Thyroid gland (tissue), 4 donors: ENCODE measurements at regions not wholly inside any gene's neighbourhood (a gene's known extent, or its start where the extent isn't known, plus 50 kb on each side); places are given as distances from the start of the nearest gene placed in this dataset.

Experiments
- DNase-seq, 2 donors: peaks; one replicate each; pipeline ENCODE4 v3.0.0-alpha.2; 2019
- H3K27ac ChIP-seq, 3 donors: fragments of 200-600 bp; sonication (generic); 1 replicate in 2 of 3; 2 replicates in 1 of 3; pipeline ENCODE4 v1.5.1; 2016 to 2019; ENCODE audit warnings: mild to moderate bottlenecking in 1 of 3, moderate library complexity in 1 of 3
- H3K27me3 ChIP-seq: fragments of 200-600 bp; sonication (generic); one replicate; pipeline ENCODE4 v1.5.1; 2019
- H3K36me3 ChIP-seq, 2 donors: fragments of 200-600 bp; sonication (generic); one replicate each; pipeline ENCODE4 v1.5.1; 2016 to 2019
- H3K4me1 ChIP-seq, 2 donors: fragments of 200-600 bp; sonication (generic); one replicate each; pipeline ENCODE4 v1.5.1; 2017 to 2019
- H3K4me3 ChIP-seq, 3 donors: fragments of 200-600 bp; sonication (generic); replicated peaks in 1 of 3; 1 replicate in 2 of 3; 2 replicates in 1 of 3; pipeline ENCODE4 v1.5.1; 2016; ENCODE audit warnings: mild to moderate bottlenecking in 1 of 3
- H3K9me3 ChIP-seq: fragments of 200-600 bp; sonication (generic); one replicate; pipeline ENCODE4 v1.5.1; 2017
- CTCF ChIP-seq, 6 experiments: fragments of 200-600 bp in 3 of 6; fragments of 450-650 bp in 3 of 6; sonication (generic) in 3 of 6; IDR thresholded peaks; one replicate each; pipeline ENCODE4 v1.5.1; 2016 to 2019; ENCODE audit warnings: antibody characterized with exemption in 6 of 6, mild to moderate bottlenecking in 2 of 6, inconsistent platforms in 1 of 6, moderate library complexity in 1 of 6
- POLR2A ChIP-seq, 2 donors: fragments of 450-650 bp; IDR thresholded peaks; one replicate each; pipeline ENCODE4 v1.6.1; 2017; ENCODE audit warnings: antibody characterized with exemption in 2 of 2, mild to moderate bottlenecking in 2 of 2, moderate library complexity in 1 of 2
- WGBS, 2 donors: methylation state at CpG; one replicate each; pipeline ENCODE4 v1.1.5; 2017; 5-methylcytosine and 5-hydroxymethylcytosine counted together
- intact Hi-C: fragments of 100-400 bp; cut with DNase I; formaldehyde crosslinking; loops from one replicate; pipeline ENCODE4 v1.15.1; 2023

GRCh38 chr4:85170241-85170640 is 203.8 kb upstream of the WDFY3 start:
- no peak overlapping the region for H3K27ac ChIP-seq
- H3K9me3 ChIP-seq = no peaks in the 10 kb centered on the region
- H3K36me3 ChIP-seq = no peaks in the 10 kb centered on the region
- intact Hi-C loops = no loop called here
- no peak for DNase-seq
- H3K4me3 ChIP-seq = no peak overlapping the region
- no peaks in the 10 kb centered on the region for H3K27me3 ChIP-seq
- H3K4me1 ChIP-seq = no peaks in the 10 kb centered on the region
- TF ChIP-seq CTCF (IDR thresholded peaks at IDR 0.05) = no peak
- no peak for TF ChIP-seq POLR2A (IDR thresholded peaks at IDR 0.05)

GRCh38 chr4:85175190-85175589 is 208.7 kb upstream of the WDFY3 start:
- Histone ChIP-seq H3K9me3 (no peaks in the 10 kb centered on the region), H3K4me3 (no peak overlapping the region), H3K4me1 (no peaks in the 10 kb centered on the region), H3K27me3 (no peaks in the 10 kb centered on the region), H3K27ac (no peak overlapping the region), H3K36me3 (no peaks in the 10 kb centered on the region)
- intact Hi-C loops = no loop called here
- TF ChIP-seq POLR2A (IDR thresholded peaks at IDR 0.05) = no peak
- no peak for TF ChIP-seq CTCF (IDR thresholded peaks at IDR 0.05)
- DNase-seq = no peak
- 95 to 99% methylated on average over 1 of the region's 1 CpG for WGBS, 2 donors

GRCh38 chr4:85177092-85177491 is 210.6 kb upstream of the WDFY3 start:
- no peaks in the 10 kb centered on the region for H3K36me3 ChIP-seq
- TF ChIP-seq CTCF (IDR thresholded peaks at IDR 0.05) (no peak), POLR2A (IDR thresholded peaks at IDR 0.05) (no peak)
- no peak overlapping the region for H3K4me3 ChIP-seq
- no peaks in the 10 kb centered on the region for H3K4me1 ChIP-seq
- H3K9me3 ChIP-seq = no peaks in the 10 kb centered on the region
- intact Hi-C loops = no loop called here
- DNase-seq = no peak
- H3K27ac ChIP-seq = no peak overlapping the region
- H3K27me3 ChIP-seq = no peaks in the 10 kb centered on the region

- H3K4me3 ChIP-seq = no peak overlapping the region
- H3K27ac ChIP-seq = no peak overlapping the region
- no peak for DNase-seq
- intact Hi-C loops = no loop called here
- H3K36me3 ChIP-seq = no peaks in the 10 kb centered on the region
- no peaks in the 10 kb centered on the region for H3K9me3 ChIP-seq
- TF ChIP-seq POLR2A (IDR thresholded peaks at IDR 0.05) = no peak
- TF ChIP-seq CTCF (IDR thresholded peaks at IDR 0.05) = no peak
- H3K4me1 ChIP-seq = no peaks in the 10 kb centered on the region
- no peaks in the 10 kb centered on the region for H3K27me3 ChIP-seq
These were observed 211.2 kb upstream of the WDFY3 start for GRCh38 chr4:85177679-85178078.

- intact Hi-C loops = no loop called here
- Histone ChIP-seq H3K36me3 (no peaks in the 10 kb centered on the region), H3K27me3 (no peaks in the 10 kb centered on the region), H3K9me3 (no peaks in the 10 kb centered on the region), H3K4me3 (no peak overlapping the region), H3K27ac (no peak overlapping the region), H3K4me1 (no peaks in the 10 kb centered on the region)
- no peak for DNase-seq
- WGBS, 2 donors = 73 to 82% methylated on average over 3 of the region's 3 CpGs
- TF ChIP-seq POLR2A (IDR thresholded peaks at IDR 0.05) = no peak
- no peak for TF ChIP-seq CTCF (IDR thresholded peaks at IDR 0.05)
These were observed 214.0 kb upstream of the WDFY3 start for GRCh38 chr4:85180533-85180932.
